CD4-positive, alpha-beta T cell (primary cell): ENCODE measurements at regions not wholly inside any gene's neighbourhood (a gene's known extent, or its start where the extent isn't known, plus 50 kb on each side); places are given as distances from the start of the nearest gene placed in this dataset.

Source experiments
- ATAC-seq: fragments of 200-7000 bp; cut with Tn5 transposase; one replicate; pipeline ENCODE4 v1.10.0; 2022; ENCODE audit warnings: mild to moderate bottlenecking; ENCODE audit not compliant: poor library complexity
- CTCF ChIA-PET: fragments of 350-600 bp; sonication (Branson Sonifier 250); formaldehyde crosslinking; loops from one replicate; lab custom pipeline; 2021; ENCODE audit warnings: antibody characterized with exemption, inconsistent platforms; lab: Charles Lee
- POLR2A ChIA-PET: fragments of 350-600 bp; sonication (Branson Sonifier 250); formaldehyde crosslinking; loops from one replicate; lab custom pipeline; 2021; ENCODE audit warnings: antibody characterized with exemption, inconsistent platforms; lab: Charles Lee
- DNase-seq, 14 experiments: peaks; one replicate each; pipeline ENCODE4 v3.0.0-alpha.2; 2013 to 2020; ENCODE audit warnings: mixed read lengths in 2 of 14
- H3K27ac ChIP-seq, 2 donors: one replicate each; pipeline versions ENCODE4 v1.5.1 to v1.7.0; 2013; ENCODE audit warnings: low read length in 2 of 2, low read depth in 1 of 2, mild to moderate bottlenecking in 1 of 2
- H3K27me3 ChIP-seq, 2 experiments: 1 replicate in 1 of 2; 2 replicates in 1 of 2; pipeline versions ENCODE4 v1.6.1 to v1.7.0; 2013; ENCODE audit warnings: low read length in 2 of 2, control low read depth in 1 of 2, mild to moderate bottlenecking in 1 of 2, moderate library complexity in 1 of 2; ENCODE audit not compliant: insufficient read depth in 2 of 2, control insufficient read depth in 1 of 2
- H3K36me3 ChIP-seq: one replicate; pipeline ENCODE4 v1.6.1; 2013; ENCODE audit warnings: low read length, control low read depth; ENCODE audit not compliant: insufficient read depth
- H3K4me1 ChIP-seq: one replicate; pipeline ENCODE4 v1.6.1; 2013; ENCODE audit warnings: low read length, control low read depth; ENCODE audit not compliant: insufficient read depth
- H3K4me3 ChIP-seq: one replicate; pipeline ENCODE4 v1.5.1; 2013; ENCODE audit warnings: mild to moderate bottlenecking, low read length, moderate library complexity
- H3K9me3 ChIP-seq, 2 experiments: 1 replicate in 1 of 2; 2 replicates in 1 of 2; pipeline versions ENCODE4 v1.6.1 to v1.7.0; 2013; ENCODE audit warnings: low read length in 2 of 2, mild to moderate bottlenecking in 2 of 2, control low read depth in 1 of 2, moderate library complexity in 1 of 2; ENCODE audit not compliant: control insufficient read depth in 1 of 2, insufficient read depth in 1 of 2
- H3K27ac Mint-ChIP-seq: one replicate; pipeline ENCODE4 v1.8.0; 2020; ENCODE audit warnings: mixed read lengths
- H3K27me3 Mint-ChIP-seq: one replicate; pipeline ENCODE4 v1.8.0; 2021; ENCODE audit warnings: mixed read lengths
- H3K36me3 Mint-ChIP-seq: one replicate; pipeline ENCODE4 v1.8.0; 2021; ENCODE audit warnings: low read depth, mixed read lengths
- H3K4me1 Mint-ChIP-seq: one replicate; pipeline ENCODE4 v1.8.0; 2021; ENCODE audit warnings: low read depth, mixed read lengths
- H3K4me3 Mint-ChIP-seq: one replicate; pipeline ENCODE4 v1.8.0; 2020; ENCODE audit warnings: mild to moderate bottlenecking, mixed read lengths
- H3K9me3 Mint-ChIP-seq: one replicate; pipeline ENCODE4 v1.8.0; 2020; ENCODE audit warnings: mixed read lengths
- intact Hi-C, 2 experiments: fragments of 100-400 bp; cut with DNase I in 1 of 2; cut with micrococcal nuclease in 1 of 2; formaldehyde crosslinking; loops; one replicate each; pipeline versions ENCODE4 v1.15.1 to v1.9.0; 2023 to 2025; cut with DNase I, micrococcal nuclease
- TF ChIP-seq, protein P1 (sequence below): fragments of 200-600 bp; IDR thresholded peaks from one replicate; pipeline ENCODE4 v1.8.0; 2022; ENCODE audit warnings: antibody characterized with exemption, mild to moderate bottlenecking

GRCh38 chr14:45362505-45362904 is 109.5 kb upstream of the MIS18BP1 start:
- H3K4me1 Mint-ChIP-seq: no peaks in the 10 kb centered on the region
- ATAC-seq (no peak), DNase-seq (no peak)
- intact Hi-C loops: no loop called here
- no peak overlapping the region for H3K4me3 ChIP-seq
- no peak overlapping the region for H3K4me3 Mint-ChIP-seq
- no peaks in the 10 kb centered on the region for H3K9me3 ChIP-seq
- H3K36me3 Mint-ChIP-seq: no peaks in the 10 kb centered on the region
- H3K27me3 ChIP-seq: no peaks in the 10 kb centered on the region
- no peaks in the 10 kb centered on the region for H3K4me1 ChIP-seq
- no peak overlapping the region for H3K27ac ChIP-seq
- H3K9me3 Mint-ChIP-seq: no peaks in the 10 kb centered on the region
- TF ChIP-seq, protein P1, sequence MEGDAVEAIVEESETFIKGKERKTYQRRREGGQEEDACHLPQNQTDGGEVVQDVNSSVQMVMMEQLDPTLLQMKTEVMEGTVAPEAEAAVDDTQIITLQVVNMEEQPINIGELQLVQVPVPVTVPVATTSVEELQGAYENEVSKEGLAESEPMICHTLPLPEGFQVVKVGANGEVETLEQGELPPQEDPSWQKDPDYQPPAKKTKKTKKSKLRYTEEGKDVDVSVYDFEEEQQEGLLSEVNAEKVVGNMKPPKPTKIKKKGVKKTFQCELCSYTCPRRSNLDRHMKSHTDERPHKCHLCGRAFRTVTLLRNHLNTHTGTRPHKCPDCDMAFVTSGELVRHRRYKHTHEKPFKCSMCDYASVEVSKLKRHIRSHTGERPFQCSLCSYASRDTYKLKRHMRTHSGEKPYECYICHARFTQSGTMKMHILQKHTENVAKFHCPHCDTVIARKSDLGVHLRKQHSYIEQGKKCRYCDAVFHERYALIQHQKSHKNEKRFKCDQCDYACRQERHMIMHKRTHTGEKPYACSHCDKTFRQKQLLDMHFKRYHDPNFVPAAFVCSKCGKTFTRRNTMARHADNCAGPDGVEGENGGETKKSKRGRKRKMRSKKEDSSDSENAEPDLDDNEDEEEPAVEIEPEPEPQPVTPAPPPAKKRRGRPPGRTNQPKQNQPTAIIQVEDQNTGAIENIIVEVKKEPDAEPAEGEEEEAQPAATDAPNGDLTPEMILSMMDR: no peak
- ChIA-PET CTCF (no interaction called here), POLR2A (no interaction called here)
- H3K36me3 ChIP-seq: no peaks in the 10 kb centered on the region
- no peaks in the 10 kb centered on the region for H3K27me3 Mint-ChIP-seq
- no peak overlapping the region for H3K27ac Mint-ChIP-seq

- CTCF ChIA-PET: interaction anchor here (0.7 kb wide), 1 partner anchor 15 kb away, joined by 3 read pairs; no protein-coding TSS in a partner anchor
- H3K4me1 Mint-ChIP-seq: no peaks in the 10 kb centered on the region
- no peaks in the 10 kb centered on the region for H3K27me3 Mint-ChIP-seq
- H3K4me1 ChIP-seq: no peaks in the 10 kb centered on the region
- ATAC-seq (no peak), DNase-seq (no peak)
- H3K4me3 Mint-ChIP-seq: no peak overlapping the region
- no peaks in the 10 kb centered on the region for H3K36me3 ChIP-seq
- no peaks in the 10 kb centered on the region for H3K27me3 ChIP-seq
- H3K4me3 ChIP-seq: no peak overlapping the region
- TF ChIP-seq, protein P1: no peak
- no peaks in the 10 kb centered on the region for H3K9me3 Mint-ChIP-seq
- no peaks in the 10 kb centered on the region for H3K36me3 Mint-ChIP-seq
- POLR2A ChIA-PET: no interaction called here
- H3K27ac Mint-ChIP-seq: no peak overlapping the region
- H3K27ac ChIP-seq: no peak overlapping the region
- intact Hi-C loops: no loop called here
- no peaks in the 10 kb centered on the region for H3K9me3 ChIP-seq
Observed at GRCh38 chr14:45361727-45362126, 108.7 kb upstream of the MIS18BP1 start.

GRCh38 chr14:45359746-45360145 is 106.7 kb upstream of the MIS18BP1 start:
- no peaks in the 10 kb centered on the region for H3K27me3 ChIP-seq
- no peak overlapping the region for H3K27ac ChIP-seq
- H3K36me3 Mint-ChIP-seq: no peaks in the 10 kb centered on the region
- H3K4me3 ChIP-seq: no peak overlapping the region
- no peaks in the 10 kb centered on the region for H3K4me1 Mint-ChIP-seq
- TF ChIP-seq, protein P1: no peak
- no peak overlapping the region for H3K27ac Mint-ChIP-seq
- DNase-seq (no peak), ATAC-seq (no peak)
- H3K27me3 Mint-ChIP-seq: no peaks in the 10 kb centered on the region
- H3K4me3 Mint-ChIP-seq: no peak overlapping the region
- POLR2A ChIA-PET: interaction anchor here (0.6 kb wide), 1 partner anchor 16 kb away, joined by 3 read pairs; no protein-coding TSS in a partner anchor
- no peaks in the 10 kb centered on the region for H3K9me3 ChIP-seq
- CTCF ChIA-PET: no interaction called here
- no peaks in the 10 kb centered on the region for H3K9me3 Mint-ChIP-seq
- intact Hi-C loops: no loop called here
- no peaks in the 10 kb centered on the region for H3K36me3 ChIP-seq
- no peaks in the 10 kb centered on the region for H3K4me1 ChIP-seq
